ENCODE measurements at regions not wholly inside any gene's neighbourhood (a gene's known extent, or its start where the extent isn't known, plus 50 kb on each side); places are given as distances from the start of the nearest gene placed in this dataset.

DNA sequence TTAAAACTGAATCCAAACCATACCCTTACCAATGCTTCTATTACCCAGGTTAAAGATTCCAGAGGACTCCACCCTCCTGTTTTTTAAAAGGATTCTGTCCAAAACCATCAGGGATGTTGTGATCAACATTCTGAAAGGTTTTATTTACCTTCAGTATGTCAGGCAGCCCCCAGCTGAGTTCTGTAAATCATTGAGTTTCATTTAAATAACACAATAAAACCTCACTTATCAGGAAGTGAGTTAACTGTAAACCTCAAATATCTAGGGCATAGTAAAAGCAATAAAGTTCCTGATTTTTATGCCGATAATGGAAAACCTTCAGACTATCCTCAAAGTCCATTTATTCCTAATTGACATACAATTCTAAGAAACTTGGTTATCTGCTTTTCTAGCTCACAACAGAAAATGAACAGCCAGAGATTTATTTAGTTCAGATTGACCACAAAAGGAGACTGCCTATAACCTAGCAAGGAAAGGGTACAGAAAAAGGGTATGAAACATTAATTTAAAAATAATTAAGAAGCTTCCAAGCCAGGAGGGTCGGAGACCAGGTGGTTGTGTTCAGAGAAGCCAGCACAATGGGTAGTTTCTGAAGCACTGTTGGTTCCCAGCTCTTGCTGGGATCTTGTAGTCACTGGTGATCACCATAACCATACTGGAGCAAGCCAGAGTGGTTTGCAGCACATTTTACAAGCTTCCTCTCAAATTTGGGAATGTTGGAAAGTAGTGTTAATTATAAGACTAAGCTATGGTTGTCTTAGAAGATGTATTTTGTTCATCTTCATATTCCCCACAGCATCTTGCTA, 336.4 kb upstream of the FMN2 start:
- TF ChIP-seq, protein P1, sequence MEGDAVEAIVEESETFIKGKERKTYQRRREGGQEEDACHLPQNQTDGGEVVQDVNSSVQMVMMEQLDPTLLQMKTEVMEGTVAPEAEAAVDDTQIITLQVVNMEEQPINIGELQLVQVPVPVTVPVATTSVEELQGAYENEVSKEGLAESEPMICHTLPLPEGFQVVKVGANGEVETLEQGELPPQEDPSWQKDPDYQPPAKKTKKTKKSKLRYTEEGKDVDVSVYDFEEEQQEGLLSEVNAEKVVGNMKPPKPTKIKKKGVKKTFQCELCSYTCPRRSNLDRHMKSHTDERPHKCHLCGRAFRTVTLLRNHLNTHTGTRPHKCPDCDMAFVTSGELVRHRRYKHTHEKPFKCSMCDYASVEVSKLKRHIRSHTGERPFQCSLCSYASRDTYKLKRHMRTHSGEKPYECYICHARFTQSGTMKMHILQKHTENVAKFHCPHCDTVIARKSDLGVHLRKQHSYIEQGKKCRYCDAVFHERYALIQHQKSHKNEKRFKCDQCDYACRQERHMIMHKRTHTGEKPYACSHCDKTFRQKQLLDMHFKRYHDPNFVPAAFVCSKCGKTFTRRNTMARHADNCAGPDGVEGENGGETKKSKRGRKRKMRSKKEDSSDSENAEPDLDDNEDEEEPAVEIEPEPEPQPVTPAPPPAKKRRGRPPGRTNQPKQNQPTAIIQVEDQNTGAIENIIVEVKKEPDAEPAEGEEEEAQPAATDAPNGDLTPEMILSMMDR (IDR thresholded peaks at IDR 0.05; ENCODE audit: low read depth, low read length, missing control alignments), result no peak
- H3K4me3 ChIP-seq (replicated peaks; ENCODE audit: low read depth, low read length), result no peak overlapping the region
- no peak for DNase-seq (ENCODE audit: extremely low read depth, low read depth)

DNA sequence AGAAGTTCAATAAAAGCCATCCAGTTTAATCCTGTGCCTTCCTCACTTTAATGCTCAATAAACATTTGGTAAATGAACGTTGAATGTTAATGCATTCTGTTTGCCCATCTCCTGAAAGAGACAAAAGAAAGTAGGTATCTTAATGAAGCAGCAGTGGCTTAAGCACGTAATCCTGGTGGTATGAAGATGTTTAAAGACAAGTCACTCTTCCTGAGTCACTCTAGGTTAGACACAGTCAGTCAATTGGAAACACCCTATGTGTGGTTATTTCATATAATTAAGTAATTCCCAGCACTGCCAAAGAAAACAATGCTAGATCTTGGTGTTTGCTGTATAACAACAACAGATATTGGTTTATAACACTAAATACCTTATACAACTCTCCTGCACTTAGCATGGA, 334.0 kb upstream of the FMN2 start:
- no peak overlapping the region for H3K4me3 ChIP-seq (replicated peaks; ENCODE audit: low read depth, low read length)
- no peak for DNase-seq (ENCODE audit: extremely low read depth, low read depth)
- TF ChIP-seq, protein P1 (IDR thresholded peaks at IDR 0.05; ENCODE audit: low read depth, low read length, missing control alignments), result no peak

DNA sequence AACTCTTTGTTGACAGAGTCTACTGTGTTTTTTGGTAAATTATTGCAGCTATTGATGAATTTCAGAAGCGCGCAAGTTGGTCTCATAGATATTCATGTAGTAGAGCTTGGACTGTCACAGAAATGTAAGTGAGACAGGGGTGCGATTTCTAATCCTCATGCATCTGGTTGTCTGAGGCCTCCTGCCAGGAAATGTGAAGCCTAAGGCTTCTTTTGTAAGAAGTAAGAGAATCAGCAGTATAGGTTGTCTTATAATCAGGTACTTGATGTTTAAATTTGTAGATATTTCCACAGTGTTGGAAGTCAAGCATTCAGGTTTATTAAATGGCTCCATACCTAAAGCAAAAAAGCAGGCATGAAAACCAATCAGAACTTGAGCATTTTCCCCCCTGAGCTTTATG, 332.9 kb upstream of the FMN2 start:
- no peak overlapping the region for H3K4me3 ChIP-seq (replicated peaks; ENCODE audit: low read depth, low read length)
- no peak for DNase-seq (ENCODE audit: extremely low read depth, low read depth)
- TF ChIP-seq, protein P1 (IDR thresholded peaks at IDR 0.05; ENCODE audit: low read depth, low read length, missing control alignments), result no peak

DNA sequence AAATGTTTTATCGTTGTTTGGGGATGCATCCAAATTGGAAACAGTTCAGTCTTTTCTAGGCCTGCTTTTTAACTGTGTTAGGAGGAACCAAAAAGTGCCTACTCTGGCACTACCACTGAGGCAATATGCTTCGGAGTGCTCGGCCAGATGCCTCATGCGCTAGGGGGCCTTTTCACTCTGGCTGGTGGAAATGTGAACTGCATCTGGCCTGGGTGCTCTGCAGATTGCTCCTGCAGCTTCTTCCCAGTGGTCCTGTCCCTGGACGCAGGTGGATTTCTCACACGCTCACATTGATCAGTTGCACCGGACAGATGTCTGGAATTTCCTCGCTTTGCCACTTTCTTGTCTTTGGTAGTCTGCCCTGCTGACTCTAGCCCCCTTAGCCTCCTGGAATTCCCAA, 330.2 kb upstream of the FMN2 start:
- TF ChIP-seq, protein P1 (IDR thresholded peaks at IDR 0.05; ENCODE audit: low read depth, low read length, missing control alignments), result no peak
- DNase-seq (ENCODE audit: extremely low read depth, low read depth), result no peak

DNA sequence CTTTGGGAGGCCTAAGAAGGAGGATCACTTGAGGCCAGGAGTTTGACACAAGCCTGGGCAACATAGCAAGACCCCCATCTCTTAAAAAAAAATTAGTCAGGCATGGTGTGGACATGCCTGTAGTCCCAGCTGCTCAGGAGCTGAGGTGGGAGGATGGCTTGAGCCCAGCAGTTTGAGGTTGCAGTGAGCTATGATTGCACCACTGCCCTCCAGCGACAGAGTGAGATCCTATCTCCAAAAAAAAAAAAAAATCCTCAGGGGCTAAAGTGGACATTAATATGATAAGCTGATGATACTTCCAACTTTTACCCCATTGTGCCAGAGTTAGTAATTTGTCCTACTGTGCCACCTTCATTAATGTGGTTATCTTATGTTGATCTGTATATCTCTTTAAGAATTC, 327.8 kb upstream of the FMN2 start:
- DNase-seq (ENCODE audit: extremely low read depth, low read depth), result no peak
- TF ChIP-seq, protein P1 (IDR thresholded peaks at IDR 0.05; ENCODE audit: low read depth, low read length, missing control alignments), result no peak
- H3K4me3 ChIP-seq (replicated peaks; ENCODE audit: low read depth, low read length), result no peak overlapping the region

More for the DNA sequence above, 330.2 kb upstream of the FMN2 start:
- H3K4me3 ChIP-seq (replicated peaks; ENCODE audit: low read depth, low read length), result no peak overlapping the region

DNA sequence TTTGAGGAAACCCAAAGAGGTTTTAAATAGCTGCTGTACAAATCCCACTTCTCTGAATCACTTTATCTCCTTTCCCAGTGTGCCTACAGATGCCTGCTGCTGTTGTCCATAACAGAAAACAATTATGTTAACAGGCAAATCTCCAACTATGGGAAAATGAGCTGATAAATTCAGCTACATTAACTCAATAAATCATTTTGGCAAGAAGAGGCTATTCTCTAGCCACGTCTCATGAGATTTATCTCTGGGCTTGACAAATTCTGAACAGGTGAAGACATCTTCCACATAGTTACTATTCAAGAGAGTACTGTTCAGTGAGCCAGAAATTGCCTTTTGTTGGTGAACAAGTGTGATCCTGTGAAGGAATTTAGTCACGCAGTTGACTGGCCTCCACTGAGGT, 327.1 kb upstream of the FMN2 start:
- TF ChIP-seq, protein P1 (IDR thresholded peaks at IDR 0.05; ENCODE audit: low read depth, low read length, missing control alignments), result no peak
- no peak overlapping the region for H3K4me3 ChIP-seq (replicated peaks; ENCODE audit: low read depth, low read length)
- no peak for DNase-seq (ENCODE audit: extremely low read depth, low read depth)

DNA sequence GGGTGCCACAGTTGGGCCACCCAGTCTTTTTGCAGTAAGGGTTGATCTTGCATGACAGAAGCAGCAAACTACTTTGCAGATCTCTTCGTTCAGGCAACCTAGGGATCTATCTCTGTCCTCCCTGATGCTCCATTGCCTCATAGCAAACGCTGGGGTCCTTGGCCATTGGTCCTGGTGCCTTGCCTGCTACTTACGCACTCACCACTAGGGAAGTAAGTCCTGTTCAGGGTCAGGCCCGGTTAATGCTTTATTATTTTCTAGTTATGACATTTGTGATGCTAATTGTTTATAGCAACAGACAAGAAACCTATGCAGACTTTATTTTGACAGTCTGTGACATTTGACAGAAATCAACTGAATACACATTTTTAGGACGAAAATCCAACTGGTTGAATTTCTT, 326.5 kb upstream of the FMN2 start:
- H3K4me3 ChIP-seq (replicated peaks; ENCODE audit: low read depth, low read length), result no peak overlapping the region
- DNase-seq (ENCODE audit: extremely low read depth, low read depth), result no peak
- TF ChIP-seq, protein P1 (IDR thresholded peaks at IDR 0.05; ENCODE audit: low read depth, low read length, missing control alignments), result no peak

All from HFF-Myc (cell line).